ENCODE measurements at regions not wholly inside any gene's neighbourhood (a gene's known extent, or its start where the extent isn't known, plus 50 kb on each side); places are given as distances from the start of the nearest gene placed in this dataset.

DNA sequence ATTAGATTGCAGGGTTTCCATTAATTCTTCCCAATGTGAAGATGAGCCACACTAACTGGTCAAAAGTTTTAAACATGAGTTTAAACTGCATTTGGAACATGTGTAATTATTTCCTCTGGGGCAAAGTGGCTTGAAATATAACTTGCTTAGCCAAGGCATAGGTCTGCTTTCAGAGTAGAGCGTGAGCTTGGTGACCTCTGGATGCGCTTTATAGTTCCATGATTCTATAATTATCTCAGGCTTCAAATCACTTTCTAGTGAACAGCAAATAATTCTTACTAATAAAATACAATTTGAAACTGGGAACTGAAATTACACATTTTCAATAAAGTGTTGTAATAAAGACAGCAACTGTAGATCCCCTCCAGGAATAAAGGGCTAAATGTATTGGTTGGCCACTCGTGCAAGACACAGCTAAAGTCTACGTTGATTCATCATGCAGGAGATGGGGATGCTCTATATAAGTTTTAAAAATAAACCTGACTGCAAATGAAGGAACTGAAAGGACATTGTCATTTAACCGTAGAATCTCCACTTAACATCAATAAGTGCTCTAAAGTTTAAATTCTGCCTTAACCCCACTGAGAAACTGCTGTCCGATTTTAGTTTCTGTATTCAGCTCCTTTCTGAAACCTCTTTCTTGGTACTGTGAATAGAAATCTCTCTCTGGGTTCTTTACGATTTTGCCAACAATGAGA, 460.0 kb downstream of the PSAT1 start:
- in situ Hi-C loops (cut with HindIII; ENCODE audit: low sequenced_read_pairs), result no loop called here
- H3K4me3 ChIP-seq (ENCODE audit: low read depth, low read length), result no peak overlapping the region
- TF ChIP-seq, protein P1, sequence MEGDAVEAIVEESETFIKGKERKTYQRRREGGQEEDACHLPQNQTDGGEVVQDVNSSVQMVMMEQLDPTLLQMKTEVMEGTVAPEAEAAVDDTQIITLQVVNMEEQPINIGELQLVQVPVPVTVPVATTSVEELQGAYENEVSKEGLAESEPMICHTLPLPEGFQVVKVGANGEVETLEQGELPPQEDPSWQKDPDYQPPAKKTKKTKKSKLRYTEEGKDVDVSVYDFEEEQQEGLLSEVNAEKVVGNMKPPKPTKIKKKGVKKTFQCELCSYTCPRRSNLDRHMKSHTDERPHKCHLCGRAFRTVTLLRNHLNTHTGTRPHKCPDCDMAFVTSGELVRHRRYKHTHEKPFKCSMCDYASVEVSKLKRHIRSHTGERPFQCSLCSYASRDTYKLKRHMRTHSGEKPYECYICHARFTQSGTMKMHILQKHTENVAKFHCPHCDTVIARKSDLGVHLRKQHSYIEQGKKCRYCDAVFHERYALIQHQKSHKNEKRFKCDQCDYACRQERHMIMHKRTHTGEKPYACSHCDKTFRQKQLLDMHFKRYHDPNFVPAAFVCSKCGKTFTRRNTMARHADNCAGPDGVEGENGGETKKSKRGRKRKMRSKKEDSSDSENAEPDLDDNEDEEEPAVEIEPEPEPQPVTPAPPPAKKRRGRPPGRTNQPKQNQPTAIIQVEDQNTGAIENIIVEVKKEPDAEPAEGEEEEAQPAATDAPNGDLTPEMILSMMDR (IDR thresholded peaks at IDR 0.05; ENCODE audit: low read depth, low read length, missing control alignments), result no peak
- DNase-seq (ENCODE audit: low read depth), result no peak

DNA sequence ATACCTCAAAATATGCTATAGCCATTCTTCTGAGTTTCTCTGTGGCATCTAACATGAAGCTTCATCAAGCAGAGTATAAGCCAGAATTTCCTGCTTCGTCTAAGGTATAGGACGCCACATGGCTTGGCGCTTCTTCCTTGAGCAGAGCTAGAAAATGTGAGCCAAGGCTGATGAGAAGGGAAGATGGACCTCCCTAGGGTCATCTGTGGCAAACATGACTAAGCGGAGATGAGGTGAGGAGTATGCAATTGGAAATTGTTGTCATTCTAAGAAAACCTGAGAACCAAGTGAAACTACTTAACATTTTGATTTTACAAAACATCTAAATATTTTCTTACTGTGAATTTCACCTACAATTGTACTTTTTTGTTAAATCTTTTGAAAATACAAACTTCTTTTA, 466.5 kb downstream of the PSAT1 start:
- no peak overlapping the region for H3K4me3 ChIP-seq (ENCODE audit: low read depth, low read length)
- TF ChIP-seq, protein P1 (IDR thresholded peaks at IDR 0.05; ENCODE audit: low read depth, low read length, missing control alignments), result no peak
- no peak for DNase-seq (ENCODE audit: low read depth)
- in situ Hi-C loops (cut with HindIII; ENCODE audit: low sequenced_read_pairs), result no loop called here

DNA sequence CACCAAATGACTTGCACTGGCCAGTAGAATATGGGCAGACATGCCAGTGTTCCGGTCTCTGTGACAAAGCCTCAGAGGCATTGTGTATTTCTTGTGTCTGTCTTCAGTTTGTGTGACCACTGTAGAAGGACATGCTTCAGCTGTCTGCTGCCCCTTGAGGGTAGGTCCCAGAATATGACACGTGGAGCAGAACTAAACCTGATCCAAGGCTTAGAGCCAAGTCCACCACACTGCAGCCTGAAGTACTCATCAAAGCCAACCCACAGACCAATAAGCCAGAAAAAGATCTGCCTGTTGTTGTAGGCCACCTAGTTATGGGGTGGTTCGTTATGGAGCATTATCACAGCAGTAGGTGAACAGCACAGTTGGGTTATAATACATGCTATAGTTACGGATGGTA, 468.9 kb downstream of the PSAT1 start:
- in situ Hi-C loops (cut with HindIII; ENCODE audit: low sequenced_read_pairs), result no loop called here
- no peak for DNase-seq (ENCODE audit: low read depth)
- TF ChIP-seq, protein P1 (IDR thresholded peaks at IDR 0.05; ENCODE audit: low read depth, low read length, missing control alignments), result no peak
- H3K4me3 ChIP-seq (ENCODE audit: low read depth, low read length), result no peak overlapping the region

DNA sequence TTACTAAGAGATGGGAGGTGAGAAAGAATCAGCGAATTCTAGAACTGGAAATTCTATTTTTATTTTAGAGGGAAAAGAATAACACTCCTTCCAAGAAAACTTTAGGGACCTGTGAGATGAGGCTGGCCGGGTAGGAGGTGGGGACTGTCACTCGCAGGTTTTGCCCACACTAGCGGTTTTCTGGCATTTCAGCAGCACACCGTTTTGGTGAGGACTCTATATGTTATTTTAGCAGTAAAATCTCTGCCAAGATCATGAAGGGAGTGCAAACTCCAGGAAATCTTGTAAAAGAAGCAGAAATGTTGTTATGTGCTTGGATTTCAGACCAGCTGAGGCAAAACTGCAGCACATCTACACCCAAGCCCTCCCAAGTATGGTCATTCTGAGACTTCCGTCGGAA, 470.6 kb downstream of the PSAT1 start:
- in situ Hi-C loops (cut with HindIII; ENCODE audit: low sequenced_read_pairs), result no loop called here
- TF ChIP-seq, protein P1 (IDR thresholded peaks at IDR 0.05; ENCODE audit: low read depth, low read length, missing control alignments), result no peak
- H3K4me3 ChIP-seq (ENCODE audit: low read depth, low read length), result no peak overlapping the region
- DNase-seq (ENCODE audit: low read depth), result no peak

DNA sequence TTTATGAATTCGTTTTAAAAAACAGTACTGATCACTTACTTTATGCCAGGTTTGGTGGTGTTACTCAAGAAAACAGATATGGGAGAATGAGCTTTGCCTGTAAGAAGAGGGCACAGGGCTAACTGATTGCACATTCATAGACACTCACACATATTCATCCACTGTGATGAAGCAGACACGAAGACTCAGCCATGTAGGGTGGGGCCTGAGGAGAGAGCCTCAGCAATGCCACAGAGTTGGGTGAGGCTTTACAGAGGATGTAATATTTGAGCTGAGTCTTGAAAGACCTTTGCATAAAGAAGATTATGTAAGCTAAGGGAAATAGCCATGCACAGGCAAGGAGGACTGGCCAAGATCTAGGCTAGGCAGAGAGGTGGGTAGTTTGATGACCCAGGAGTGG, 472.8 kb downstream of the PSAT1 start:
- TF ChIP-seq, protein P1 (IDR thresholded peaks at IDR 0.05; ENCODE audit: low read depth, low read length, missing control alignments), result no peak
- H3K4me3 ChIP-seq (ENCODE audit: low read depth, low read length), result no peak overlapping the region
- no peak for DNase-seq (ENCODE audit: low read depth)
- in situ Hi-C loops (cut with HindIII; ENCODE audit: low sequenced_read_pairs), result loop anchor here (5.0 kb wide), 1 partner anchor 52 kb away; no protein-coding TSS in a partner anchor

DNA sequence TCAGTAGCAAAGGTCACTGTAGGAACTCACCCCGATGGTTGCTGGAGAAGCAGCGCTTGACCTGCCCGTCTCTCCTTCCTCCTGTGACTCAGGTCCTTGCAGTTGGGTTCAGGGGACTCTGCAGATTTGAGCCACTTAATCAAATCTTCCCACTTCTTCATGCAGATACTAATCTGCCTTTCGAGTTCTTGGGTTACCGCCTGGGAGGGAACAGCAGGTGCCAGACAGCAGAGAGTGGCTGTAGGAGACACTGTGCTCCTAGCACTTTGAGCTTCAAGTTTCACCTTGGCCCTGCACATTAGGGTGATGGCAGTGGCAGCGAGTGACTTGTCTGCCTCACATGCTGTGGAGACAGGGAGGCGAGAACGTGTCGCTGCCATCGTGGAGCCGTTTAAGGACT, 478.3 kb downstream of the PSAT1 start:
- in situ Hi-C loops (cut with HindIII; ENCODE audit: low sequenced_read_pairs), result no loop called here
- TF ChIP-seq, protein P1 (IDR thresholded peaks at IDR 0.05; ENCODE audit: low read depth, low read length, missing control alignments), result no peak
- no peak overlapping the region for H3K4me3 ChIP-seq (ENCODE audit: low read depth, low read length)
- no peak for DNase-seq (ENCODE audit: low read depth)
